Thoracic aorta (tissue), 2 donors: ENCODE measurements at regions not wholly inside any gene's neighbourhood (a gene's known extent, or its start where the extent isn't known, plus 50 kb on each side); places are given as distances from the start of the nearest gene placed in this dataset.
A peak's percentile ranks its signal among the peaks of the same experiment; 100 is the strongest.

Experiments
- ATAC-seq: fragments of 150-250 bp; one replicate; pipeline ENCODE4 v1.8.0; 2017; ENCODE audit warnings: low read depth; ENCODE audit not compliant: insufficient number of reproducible peaks, low FRiP score
- DNase-seq: peaks from one replicate; pipeline ENCODE4 v3.0.0-alpha.2; 2020; ENCODE audit warnings: low spot score
- H3K27ac ChIP-seq, 2 donors: fragments of 200-600 bp; sonication (generic); 1 replicate in 1 of 2; 2 replicates in 1 of 2; pipeline ENCODE4 v1.5.1; 2016; ENCODE audit warnings: mild to moderate bottlenecking in 2 of 2, moderate library complexity in 2 of 2
- H3K27me3 ChIP-seq: fragments of 200-600 bp; sonication (generic); replicated peaks from 2 replicates; pipeline ENCODE4 v1.6.0; 2016; ENCODE audit warnings: mild to moderate bottlenecking; ENCODE audit not compliant: insufficient read depth
- H3K36me3 ChIP-seq: fragments of 200-600 bp; sonication (generic); one replicate; pipeline ENCODE4 v1.5.1; 2016
- H3K4me1 ChIP-seq, 2 donors: fragments of 200-600 bp; sonication (generic); 1 replicate in 1 of 2; 2 replicates in 1 of 2; pipeline versions ENCODE4 v1.5.1 to v1.6.0; 2016; ENCODE audit warnings: low read depth in 2 of 2, mild to moderate bottlenecking in 1 of 2; ENCODE audit not compliant: control insufficient read depth in 1 of 2
- H3K4me3 ChIP-seq: fragments of 200-600 bp; sonication (generic); 2 replicates; pipeline ENCODE4 v1.5.1; 2016; ENCODE audit warnings: mild to moderate bottlenecking
- H3K9me3 ChIP-seq: fragments of 200-600 bp; sonication (generic); 2 replicates; pipeline ENCODE4 v1.5.1; 2016
- CTCF ChIP-seq: fragments of 200-600 bp; sonication (generic); IDR thresholded peaks from one replicate; pipeline ENCODE4 v1.5.1; 2019; ENCODE audit warnings: antibody characterized with exemption

GRCh38 chr4:165678236-165678935 is 194.7 kb upstream of the TLL1 start:
- H3K27ac ChIP-seq, result no peak overlapping the region
- TF ChIP-seq CTCF, result no peak
- H3K4me3 ChIP-seq, result no peak overlapping the region
- DNase-seq (no peak), ATAC-seq (no peak)
- H3K27me3 ChIP-seq, result no peaks in the 10 kb centered on the region
- no peaks in the 10 kb centered on the region for H3K9me3 ChIP-seq
- H3K36me3 ChIP-seq, result no peaks in the 10 kb centered on the region
- H3K4me1 ChIP-seq, result no peaks in the 10 kb centered on the region

- H3K36me3 ChIP-seq, result no peaks in the 10 kb centered on the region
- H3K4me3 ChIP-seq, result no peak overlapping the region
- DNase-seq, result no peak
- H3K27ac ChIP-seq, result no peak overlapping the region
- H3K9me3 ChIP-seq, result no peaks in the 10 kb centered on the region
- no peaks in the 10 kb centered on the region for H3K4me1 ChIP-seq
- no peaks in the 10 kb centered on the region for H3K27me3 ChIP-seq
- no peak for ATAC-seq
- TF ChIP-seq CTCF, result no peak
These were observed 194.1 kb upstream of the TLL1 start for GRCh38 chr4:165678936-165679325.

- ATAC-seq, result no peak
These were observed 192.2 kb upstream of the TLL1 start for GRCh38 chr4:165680821-165681220.

GRCh38 chr4:165682611-165683010 is 190.4 kb upstream of the TLL1 start:
- no peak overlapping the region for H3K4me3 ChIP-seq
- H3K9me3 ChIP-seq, result no peaks in the 10 kb centered on the region
- H3K27ac ChIP-seq, result no peak overlapping the region
- no peaks in the 10 kb centered on the region for H3K27me3 ChIP-seq
- no peaks in the 10 kb centered on the region for H3K36me3 ChIP-seq
- H3K4me1 ChIP-seq, result no peaks in the 10 kb centered on the region
- ATAC-seq (no peak), DNase-seq (no peak)
- no peak for TF ChIP-seq CTCF

More at GRCh38 chr4:165680821-165681220, 192.2 kb upstream of the TLL1 start:
- Histone ChIP-seq H3K27me3 (no peaks in the 10 kb centered on the region), H3K27ac (no peak overlapping the region), H3K36me3 (no peaks in the 10 kb centered on the region), H3K4me1 (no peaks in the 10 kb centered on the region), H3K4me3 (no peak overlapping the region), H3K9me3 (no peaks in the 10 kb centered on the region)
- TF ChIP-seq CTCF, result no peak
- DNase-seq, result no peak

GRCh38 chr4:165684177-165684805 is 188.7 kb upstream of the TLL1 start:
- no peak for DNase-seq
- no peak for TF ChIP-seq CTCF
- ATAC-seq, result peak; percentile 36
- H3K4me3 ChIP-seq, result no peak overlapping the region
- H3K4me1 ChIP-seq, result no peaks in the 10 kb centered on the region
- H3K36me3 ChIP-seq, result no peaks in the 10 kb centered on the region
- no peaks in the 10 kb centered on the region for H3K9me3 ChIP-seq
- no peaks in the 10 kb centered on the region for H3K27me3 ChIP-seq
- no peak overlapping the region for H3K27ac ChIP-seq
